Peyer's patch (tissue), 4 donors: ENCODE measurements at regions not wholly inside any gene's neighbourhood (a gene's known extent, or its start where the extent isn't known, plus 50 kb on each side); places are given as distances from the start of the nearest gene placed in this dataset.

ENCODE experiments used
- DNase-seq, 3 donors: peaks; one replicate each; pipeline ENCODE4 v3.0.0-alpha.2; 2017 to 2019
- H3K27ac ChIP-seq, 4 donors: fragments of 200-600 bp; sonication (generic); one replicate each; pipeline ENCODE4 v1.5.1; 2016 to 2019
- H3K27me3 ChIP-seq, 2 donors: fragments of 200-600 bp; sonication (generic); one replicate each; pipeline ENCODE4 v1.5.1; 2019
- H3K36me3 ChIP-seq, 3 donors: fragments of 200-600 bp; sonication (generic); one replicate each; pipeline ENCODE4 v1.5.1; 2016 to 2019
- H3K4me1 ChIP-seq, 4 donors: fragments of 200-600 bp; sonication (generic); one replicate each; pipeline ENCODE4 v1.5.1; 2016 to 2019
- H3K4me3 ChIP-seq, 4 donors: fragments of 200-600 bp; sonication (generic); 1 replicate in 3 of 4; 2 replicates in 1 of 4; pipeline ENCODE4 v1.5.1; 2016 to 2019; ENCODE audit warnings: mild to moderate bottlenecking in 1 of 4
- H3K9me3 ChIP-seq, 4 donors: fragments of 200-600 bp; sonication (generic); one replicate each; pipeline ENCODE4 v1.5.1; 2016 to 2019; ENCODE audit warnings: mild to moderate bottlenecking in 1 of 4
- CTCF ChIP-seq, 6 experiments: fragments of 450-650 bp in 4 of 6; fragments of 200-600 bp in 2 of 6; sonication (generic) in 1 of 6; IDR thresholded peaks; one replicate each; pipeline ENCODE4 v1.5.1; 2017 to 2019; ENCODE audit warnings: antibody characterized with exemption in 6 of 6, mild to moderate bottlenecking in 3 of 6, moderate library complexity in 1 of 6
- POLR2A ChIP-seq, 2 donors: fragments of 450-650 bp; IDR thresholded peaks; one replicate each; pipeline ENCODE4 v1.5.1; 2017; ENCODE audit warnings: antibody characterized with exemption in 2 of 2, mild to moderate bottlenecking in 2 of 2, moderate library complexity in 2 of 2

DNA sequence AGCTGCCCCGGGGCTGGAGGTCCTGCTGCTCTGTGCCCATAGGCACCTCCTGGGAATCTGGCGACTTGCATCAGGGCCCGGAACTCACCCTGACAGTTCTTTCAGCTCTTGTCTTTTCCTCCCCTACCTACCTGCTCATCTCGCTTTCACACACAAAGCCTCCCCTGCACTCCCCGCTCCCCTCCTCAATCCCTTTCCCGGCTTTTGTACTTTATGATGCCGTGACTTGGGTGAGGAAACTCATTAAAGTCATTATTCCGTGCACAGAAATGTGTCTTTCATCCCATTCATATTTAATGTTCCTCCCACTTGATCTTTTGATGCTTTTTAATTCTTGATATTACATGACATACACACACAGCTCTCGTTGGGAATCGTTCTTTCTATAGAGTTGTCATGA lies 218.6 kb downstream of the RPS24 start:
- no peak overlapping the region for H3K27ac ChIP-seq
- H3K9me3 ChIP-seq, result no peaks in the 10 kb centered on the region
- H3K4me1 ChIP-seq, result peaks cover 0 to 4% (median 0%) of the 10 kb centered on the region in 4 donors
- H3K27me3 ChIP-seq, result no peaks in the 10 kb centered on the region
- TF ChIP-seq CTCF (IDR thresholded peaks at IDR 0.05), result no peak
- TF ChIP-seq POLR2A (IDR thresholded peaks at IDR 0.05), result no peak
- DNase-seq, result no peak
- no peaks in the 10 kb centered on the region for H3K36me3 ChIP-seq
- no peak overlapping the region for H3K4me3 ChIP-seq

DNA sequence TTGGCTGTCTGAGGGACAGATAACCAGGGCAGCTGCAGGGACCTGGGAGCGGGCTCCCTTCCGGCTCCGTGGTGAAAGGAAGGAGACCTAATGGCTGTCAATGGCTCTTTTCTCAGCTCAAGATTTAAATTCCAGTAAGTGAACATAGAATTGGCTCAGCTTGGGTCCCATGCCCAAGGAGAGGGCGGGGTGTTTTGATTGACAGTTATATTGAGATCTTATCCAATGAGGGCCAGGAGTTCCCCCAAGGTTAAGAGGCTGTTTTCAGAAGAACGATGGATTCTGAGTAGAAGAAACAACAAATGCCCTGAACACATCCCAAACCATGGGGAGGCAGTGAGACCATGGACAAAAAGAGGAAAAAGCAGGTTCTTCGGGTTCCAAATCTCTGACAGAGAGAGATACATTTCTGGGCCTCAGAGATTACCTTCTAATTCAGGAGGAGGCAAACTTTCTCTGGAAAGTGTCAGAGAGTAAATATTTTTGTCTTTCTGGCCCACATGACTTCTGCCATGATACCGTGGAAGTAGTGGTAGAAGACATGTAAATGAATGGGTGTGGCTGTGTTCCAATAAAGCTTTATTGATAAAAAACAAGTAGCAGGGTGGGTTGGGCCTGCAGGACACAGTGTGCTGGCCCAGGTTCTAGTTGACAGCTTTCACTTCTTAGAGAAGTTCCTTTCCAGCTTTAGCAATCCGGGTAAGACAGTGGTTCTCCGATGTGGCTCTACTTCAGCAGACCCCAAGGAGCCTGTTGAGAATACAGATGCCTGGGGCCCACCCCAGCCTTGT lies 219.6 kb downstream of the RPS24 start:
- no peak overlapping the region for H3K27ac ChIP-seq
- H3K27me3 ChIP-seq, result no peaks in the 10 kb centered on the region
- H3K36me3 ChIP-seq, result no peaks in the 10 kb centered on the region
- no peak for TF ChIP-seq POLR2A (IDR thresholded peaks at IDR 0.05)
- H3K9me3 ChIP-seq, result no peaks in the 10 kb centered on the region
- DNase-seq, result no peak
- H3K4me3 ChIP-seq, result no peak overlapping the region
- H3K4me1 ChIP-seq, result peaks cover 0 to 4% (median 0%) of the 10 kb centered on the region in 4 donors

- Histone ChIP-seq H3K4me3 (no peak overlapping the region), H3K27me3 (no peaks in the 10 kb centered on the region), H3K36me3 (no peaks in the 10 kb centered on the region), H3K9me3 (no peaks in the 10 kb centered on the region), H3K4me1 (peaks cover 0 to 4% (median 0%) of the 10 kb centered on the region in 4 donors), H3K27ac (no peak overlapping the region)
- TF ChIP-seq CTCF (IDR thresholded peaks at IDR 0.05) (no peak), POLR2A (IDR thresholded peaks at IDR 0.05) (no peak)
- DNase-seq, result no peak
These were observed 220.3 kb downstream of the RPS24 start for GRCh38 chr10:78254013-78254412.

DNA sequence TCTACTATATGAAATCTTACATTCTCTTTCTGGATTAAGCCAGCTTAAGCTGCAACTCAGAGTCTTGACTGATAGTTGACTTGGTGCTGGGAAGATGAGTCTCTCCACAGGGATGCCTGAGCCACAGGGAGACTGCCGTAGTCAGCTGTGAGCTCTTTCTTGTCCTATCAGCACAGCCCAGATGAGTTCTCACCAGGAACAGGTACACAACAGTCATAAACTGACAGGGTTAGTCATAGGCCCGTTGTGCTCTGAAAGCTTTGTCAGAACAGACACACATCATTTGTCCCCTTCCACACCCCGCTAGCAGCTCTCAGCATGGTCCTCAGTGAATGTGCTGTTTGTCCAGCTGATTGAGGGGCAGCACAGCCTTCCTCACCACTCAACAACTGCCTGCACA lies 221.6 kb downstream of the RPS24 start:
- H3K4me1 ChIP-seq, result peaks cover 0 to 4% (median 0%) of the 10 kb centered on the region in 4 donors
- TF ChIP-seq CTCF (IDR thresholded peaks at IDR 0.05), result no peak
- TF ChIP-seq POLR2A (IDR thresholded peaks at IDR 0.05), result no peak
- H3K27me3 ChIP-seq, result no peaks in the 10 kb centered on the region
- no peak overlapping the region for H3K27ac ChIP-seq
- no peak for DNase-seq
- no peaks in the 10 kb centered on the region for H3K36me3 ChIP-seq
- H3K4me3 ChIP-seq, result no peak overlapping the region
- no peaks in the 10 kb centered on the region for H3K9me3 ChIP-seq

DNA sequence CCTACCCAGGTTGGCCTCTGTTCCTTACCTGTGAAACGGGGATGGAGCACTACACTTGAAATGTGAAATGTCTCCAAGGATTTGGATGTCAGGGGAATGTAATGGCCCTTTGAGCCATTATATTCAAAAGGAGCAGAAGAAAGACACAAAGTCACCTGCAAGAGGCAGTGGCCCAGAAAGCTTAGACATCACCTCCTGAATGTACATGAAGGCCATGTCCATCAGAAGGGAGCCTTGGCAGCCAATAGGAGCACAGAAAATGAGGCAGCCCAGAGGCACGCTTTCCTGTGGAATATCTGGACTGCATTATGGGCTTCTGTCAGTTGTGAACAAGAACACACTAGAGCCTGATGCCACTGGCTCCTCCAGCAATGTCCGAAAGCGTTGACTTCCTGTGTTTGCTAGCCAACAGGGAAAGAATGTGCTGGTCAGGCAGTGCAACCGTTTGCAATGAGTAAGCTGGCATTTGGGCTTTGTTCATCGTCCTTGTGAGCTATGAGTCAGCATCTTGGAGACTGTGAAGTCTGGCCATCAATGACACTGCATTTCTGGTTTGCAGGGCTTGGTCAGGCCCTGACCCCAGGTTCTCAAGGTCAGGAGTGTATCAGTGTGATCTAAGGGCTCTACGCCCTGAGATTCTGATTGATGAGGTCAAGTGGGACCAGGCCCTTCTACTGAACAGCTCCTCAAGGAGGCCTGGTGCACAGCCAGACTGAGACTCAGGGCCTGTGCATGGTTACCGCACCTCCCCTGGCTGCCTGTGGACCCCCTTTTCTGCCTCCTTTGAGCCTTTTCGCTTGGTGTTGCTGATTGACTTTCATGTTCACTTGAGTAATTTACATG lies 222.4 kb downstream of the RPS24 start:
- no peak for DNase-seq
- no peaks in the 10 kb centered on the region for H3K9me3 ChIP-seq
- H3K27ac ChIP-seq, result peak overlapping the region in 1 of 4 donors; percentile 37
- no peak for TF ChIP-seq CTCF (IDR thresholded peaks at IDR 0.05)
- TF ChIP-seq POLR2A (IDR thresholded peaks at IDR 0.05), result no peak
- H3K4me1 ChIP-seq, result no peaks in the 10 kb centered on the region
- no peak overlapping the region for H3K4me3 ChIP-seq
- no peaks in the 10 kb centered on the region for H3K36me3 ChIP-seq
- H3K27me3 ChIP-seq, result no peaks in the 10 kb centered on the region
